ENCODE measurements at regions not wholly inside any gene's neighbourhood (a gene's known extent, or its start where the extent isn't known, plus 50 kb on each side); places are given as distances from the start of the nearest gene placed in this dataset.

DNA sequence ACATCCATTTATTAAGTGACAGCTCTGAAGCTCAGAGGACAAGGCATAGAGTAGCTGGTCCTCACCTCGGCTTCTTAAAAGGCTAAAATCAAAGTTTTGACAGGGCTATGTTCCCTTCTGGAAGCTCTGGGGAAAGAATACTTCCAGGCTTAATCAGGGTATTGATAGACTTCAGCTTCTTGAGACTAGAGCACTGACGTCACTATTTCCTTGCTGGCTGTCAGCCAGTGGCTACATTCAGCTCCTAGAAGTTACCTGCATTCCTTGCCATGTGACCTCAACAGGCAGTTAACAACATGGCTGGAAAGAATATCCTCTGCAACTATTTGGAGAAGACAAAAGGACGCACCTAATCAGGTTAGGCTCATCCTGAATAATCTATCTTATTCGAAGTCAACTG, 1144.8 kb downstream of the ADGRL3 start:
- no peak for DNase-seq (ENCODE audit: low read depth)
- H3K4me3 ChIP-seq (ENCODE audit: low read depth, low read length) = no peak overlapping the region
- TF ChIP-seq, protein P1, sequence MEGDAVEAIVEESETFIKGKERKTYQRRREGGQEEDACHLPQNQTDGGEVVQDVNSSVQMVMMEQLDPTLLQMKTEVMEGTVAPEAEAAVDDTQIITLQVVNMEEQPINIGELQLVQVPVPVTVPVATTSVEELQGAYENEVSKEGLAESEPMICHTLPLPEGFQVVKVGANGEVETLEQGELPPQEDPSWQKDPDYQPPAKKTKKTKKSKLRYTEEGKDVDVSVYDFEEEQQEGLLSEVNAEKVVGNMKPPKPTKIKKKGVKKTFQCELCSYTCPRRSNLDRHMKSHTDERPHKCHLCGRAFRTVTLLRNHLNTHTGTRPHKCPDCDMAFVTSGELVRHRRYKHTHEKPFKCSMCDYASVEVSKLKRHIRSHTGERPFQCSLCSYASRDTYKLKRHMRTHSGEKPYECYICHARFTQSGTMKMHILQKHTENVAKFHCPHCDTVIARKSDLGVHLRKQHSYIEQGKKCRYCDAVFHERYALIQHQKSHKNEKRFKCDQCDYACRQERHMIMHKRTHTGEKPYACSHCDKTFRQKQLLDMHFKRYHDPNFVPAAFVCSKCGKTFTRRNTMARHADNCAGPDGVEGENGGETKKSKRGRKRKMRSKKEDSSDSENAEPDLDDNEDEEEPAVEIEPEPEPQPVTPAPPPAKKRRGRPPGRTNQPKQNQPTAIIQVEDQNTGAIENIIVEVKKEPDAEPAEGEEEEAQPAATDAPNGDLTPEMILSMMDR (IDR thresholded peaks at IDR 0.05; ENCODE audit: low read depth, low read length, missing control alignments) = no peak

DNA sequence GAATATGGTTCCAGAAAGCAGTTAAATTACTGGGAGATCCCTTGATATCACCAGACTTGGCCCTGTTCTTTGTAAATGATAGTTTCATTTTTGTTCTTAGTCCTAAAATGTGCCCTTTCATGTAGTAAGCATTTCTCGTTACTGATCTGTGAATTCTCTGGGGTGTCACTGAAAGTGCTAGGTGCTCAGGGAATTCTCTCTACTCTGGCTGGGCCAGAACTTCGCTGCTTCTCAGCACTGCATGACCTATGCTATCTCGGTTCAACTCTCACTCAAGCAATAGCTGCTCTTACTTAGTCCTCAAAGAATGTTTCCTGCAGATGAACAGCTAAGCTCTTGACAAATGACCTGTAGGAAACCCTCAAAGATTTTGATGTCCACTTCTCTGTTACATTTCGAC, 1144.3 kb downstream of the ADGRL3 start:
- no peak for DNase-seq (ENCODE audit: low read depth)
- TF ChIP-seq, protein P1 (IDR thresholded peaks at IDR 0.05; ENCODE audit: low read depth, low read length, missing control alignments) = no peak

DNA sequence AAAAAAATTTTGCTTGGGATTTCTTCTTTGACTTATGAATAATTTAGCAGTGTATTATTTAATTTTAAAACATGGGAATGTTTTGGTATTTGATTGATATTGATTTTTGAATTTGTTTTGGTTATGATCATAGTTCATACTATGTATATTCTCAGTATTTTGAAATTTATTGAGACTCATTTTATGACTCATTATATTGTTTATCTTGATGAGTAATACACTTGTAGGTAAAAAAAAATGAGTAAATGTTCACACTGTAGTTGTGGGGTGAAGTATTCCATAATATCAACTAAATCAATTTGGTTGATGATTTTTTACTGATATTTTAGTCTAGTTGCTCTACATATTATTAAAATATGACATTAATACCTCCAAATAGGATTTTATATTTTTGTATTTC, 1142.2 kb downstream of the ADGRL3 start:
- no peak for DNase-seq (ENCODE audit: low read depth)
- no peak overlapping the region for H3K4me3 ChIP-seq (ENCODE audit: low read depth, low read length)
- TF ChIP-seq, protein P1 (IDR thresholded peaks at IDR 0.05; ENCODE audit: low read depth, low read length, missing control alignments) = no peak

More for the DNA sequence above, 1144.3 kb downstream of the ADGRL3 start:
- no peak overlapping the region for H3K4me3 ChIP-seq (ENCODE audit: low read depth, low read length)

DNA sequence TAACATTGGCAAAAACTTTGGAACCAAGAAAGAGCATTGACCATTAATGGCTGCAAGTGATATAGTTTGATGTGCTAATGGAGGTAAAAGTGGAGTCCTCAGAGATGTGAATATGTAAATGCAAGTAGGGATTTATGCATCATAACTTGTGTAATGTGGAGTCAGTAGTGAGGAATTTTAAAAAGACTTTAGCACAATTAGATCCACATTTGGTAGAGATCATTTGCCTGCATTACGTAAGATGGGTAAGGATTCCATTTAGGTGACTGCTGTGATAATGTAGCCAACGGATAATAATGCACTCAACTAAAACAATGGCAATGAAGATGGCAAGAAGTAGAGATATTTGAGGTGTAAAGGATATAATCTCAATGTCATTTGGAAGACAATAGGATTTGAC, 1128.4 kb downstream of the ADGRL3 start:
- no peak for DNase-seq (ENCODE audit: low read depth)
- H3K4me3 ChIP-seq (ENCODE audit: low read depth, low read length) = no peak overlapping the region
- TF ChIP-seq, protein P1 (IDR thresholded peaks at IDR 0.05; ENCODE audit: low read depth, low read length, missing control alignments) = no peak

DNA sequence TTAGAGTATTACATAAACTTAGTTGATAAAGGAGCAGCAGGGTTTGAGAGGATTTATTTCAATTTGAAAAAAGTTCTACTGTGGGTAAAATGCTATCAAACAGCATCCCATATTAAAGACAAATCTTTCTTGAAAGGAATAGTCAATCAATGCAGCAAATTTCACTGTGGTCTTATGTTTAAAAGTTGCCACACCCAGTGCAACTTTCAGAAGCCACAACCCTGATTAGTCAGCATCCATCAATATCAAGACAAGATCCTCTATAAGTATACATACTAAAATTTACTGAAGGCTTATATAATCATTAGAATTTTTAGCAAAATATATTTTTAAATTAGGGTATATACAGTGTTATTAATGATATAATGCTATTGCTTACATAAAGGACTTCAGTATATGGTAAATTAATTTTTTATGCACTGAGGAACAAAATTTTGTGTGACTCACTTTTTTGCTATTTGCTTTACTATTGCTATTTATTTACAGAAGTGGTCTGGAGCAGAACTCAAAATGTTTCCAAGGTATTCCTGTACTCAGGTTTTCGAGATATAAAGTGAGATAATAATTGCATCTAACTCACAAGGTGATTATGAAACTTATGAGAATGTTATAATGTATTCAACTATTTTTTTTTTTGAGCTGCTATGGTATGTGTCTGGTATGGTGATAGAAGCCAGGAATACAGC, 1127.6 kb downstream of the ADGRL3 start:
- TF ChIP-seq, protein P1 (IDR thresholded peaks at IDR 0.05; ENCODE audit: low read depth, low read length, missing control alignments) = no peak
- H3K4me3 ChIP-seq (ENCODE audit: low read depth, low read length) = no peak overlapping the region
- no peak for DNase-seq (ENCODE audit: low read depth)

DNA sequence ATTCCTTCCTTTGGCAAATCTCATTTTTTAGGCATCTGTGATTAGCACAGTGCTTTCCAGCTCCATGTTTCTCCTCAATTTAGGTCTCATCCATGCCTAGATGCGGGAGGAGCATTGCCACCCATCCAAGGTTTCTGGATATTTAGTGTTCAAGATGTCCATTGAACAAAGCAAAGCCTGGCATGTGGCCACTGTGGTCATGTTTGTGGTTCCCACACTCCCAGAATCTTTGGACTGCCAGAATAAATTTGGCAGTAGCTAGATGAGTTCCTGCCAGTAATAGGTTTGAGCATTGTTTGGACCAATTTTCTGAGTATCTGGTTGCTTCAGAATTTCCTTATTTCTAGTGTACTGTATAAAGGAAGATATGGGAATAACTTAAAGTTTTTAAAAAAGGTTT, 1124.1 kb downstream of the ADGRL3 start:
- DNase-seq (ENCODE audit: low read depth) = no peak
- TF ChIP-seq, protein P1 (IDR thresholded peaks at IDR 0.05; ENCODE audit: low read depth, low read length, missing control alignments) = no peak
- H3K4me3 ChIP-seq (ENCODE audit: low read depth, low read length) = no peak overlapping the region

DNA sequence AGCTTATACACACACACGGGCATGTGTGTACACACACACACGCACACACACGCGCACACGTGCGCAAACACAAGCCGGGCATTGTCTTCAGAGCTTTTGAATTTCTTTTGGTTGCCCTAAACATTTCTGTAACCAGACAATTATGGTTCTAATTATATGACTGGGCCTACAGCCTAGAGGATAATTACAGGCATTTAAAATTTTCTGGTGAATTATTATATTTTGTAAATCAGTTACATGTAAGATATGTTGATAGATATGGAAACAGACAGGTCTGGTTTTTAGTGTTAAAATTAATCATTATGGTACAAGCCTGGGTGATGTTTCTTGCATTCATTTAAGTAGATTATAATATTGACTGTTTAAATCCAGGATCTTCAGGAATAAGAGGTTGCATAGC, 1120.5 kb downstream of the ADGRL3 start:
- no peak overlapping the region for H3K4me3 ChIP-seq (ENCODE audit: low read depth, low read length)
- TF ChIP-seq, protein P1 (IDR thresholded peaks at IDR 0.05; ENCODE audit: low read depth, low read length, missing control alignments) = no peak
- DNase-seq (ENCODE audit: low read depth) = no peak

Data from GM12864 (cell line).